ENCODE measurements at regions not wholly inside any gene's neighbourhood (a gene's known extent, or its start where the extent isn't known, plus 50 kb on each side); places are given as distances from the start of the nearest gene placed in this dataset.

DNA sequence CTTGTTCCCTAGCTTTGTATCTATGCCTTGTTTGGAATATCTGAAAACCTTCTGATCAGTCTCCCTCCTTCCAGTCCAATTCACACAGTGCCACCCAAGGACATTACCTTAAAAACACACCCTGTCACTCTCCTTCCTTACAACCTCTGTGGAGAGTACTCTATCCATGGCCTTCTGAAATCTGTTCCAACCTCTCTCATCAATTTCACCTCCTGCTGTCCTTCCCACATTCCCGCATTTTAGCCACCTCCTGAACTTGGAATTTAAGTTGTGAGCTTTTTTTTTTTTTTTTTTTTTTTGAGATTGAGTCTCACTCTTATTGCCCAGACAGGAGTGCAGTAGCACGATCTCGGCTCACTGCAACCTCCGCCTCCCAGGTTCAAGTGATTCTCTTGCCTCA is 824.8 kb downstream of the METTL15 start:
- TF ChIP-seq, protein P1, sequence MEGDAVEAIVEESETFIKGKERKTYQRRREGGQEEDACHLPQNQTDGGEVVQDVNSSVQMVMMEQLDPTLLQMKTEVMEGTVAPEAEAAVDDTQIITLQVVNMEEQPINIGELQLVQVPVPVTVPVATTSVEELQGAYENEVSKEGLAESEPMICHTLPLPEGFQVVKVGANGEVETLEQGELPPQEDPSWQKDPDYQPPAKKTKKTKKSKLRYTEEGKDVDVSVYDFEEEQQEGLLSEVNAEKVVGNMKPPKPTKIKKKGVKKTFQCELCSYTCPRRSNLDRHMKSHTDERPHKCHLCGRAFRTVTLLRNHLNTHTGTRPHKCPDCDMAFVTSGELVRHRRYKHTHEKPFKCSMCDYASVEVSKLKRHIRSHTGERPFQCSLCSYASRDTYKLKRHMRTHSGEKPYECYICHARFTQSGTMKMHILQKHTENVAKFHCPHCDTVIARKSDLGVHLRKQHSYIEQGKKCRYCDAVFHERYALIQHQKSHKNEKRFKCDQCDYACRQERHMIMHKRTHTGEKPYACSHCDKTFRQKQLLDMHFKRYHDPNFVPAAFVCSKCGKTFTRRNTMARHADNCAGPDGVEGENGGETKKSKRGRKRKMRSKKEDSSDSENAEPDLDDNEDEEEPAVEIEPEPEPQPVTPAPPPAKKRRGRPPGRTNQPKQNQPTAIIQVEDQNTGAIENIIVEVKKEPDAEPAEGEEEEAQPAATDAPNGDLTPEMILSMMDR (IDR thresholded peaks at IDR 0.05; ENCODE audit: control extremely low read depth, extremely low read depth, low read depth, missing control alignments) = no peak
- CTCF ChIA-PET = no interaction called here
- POLR2A ChIA-PET = no interaction called here
- no peak for DNase-seq (ENCODE audit: extremely low spot score)

DNA sequence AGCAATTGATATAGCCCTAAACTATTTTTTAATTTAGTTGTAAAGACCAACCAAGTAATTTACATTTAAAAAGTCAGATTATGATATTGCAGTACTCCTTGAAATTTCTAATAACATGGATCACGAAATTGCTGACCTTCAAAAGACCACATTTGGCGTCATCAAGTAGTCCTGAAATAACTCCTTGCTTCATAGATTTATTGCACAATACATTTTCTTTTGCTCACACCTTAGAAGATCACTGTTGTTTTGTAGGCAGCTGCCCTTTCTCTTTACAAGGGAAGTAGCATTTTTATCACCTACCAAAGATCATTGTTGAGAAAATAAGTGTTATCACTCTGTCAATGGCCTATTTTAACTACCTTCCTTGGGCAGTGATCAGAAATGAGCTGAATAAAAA is 815.8 kb downstream of the METTL15 start:
- DNase-seq (ENCODE audit: extremely low spot score) = no peak
- ChIA-PET CTCF (no interaction called here), POLR2A (no interaction called here)
- TF ChIP-seq, protein P1 (IDR thresholded peaks at IDR 0.05; ENCODE audit: control extremely low read depth, extremely low read depth, low read depth, missing control alignments) = no peak

DNA sequence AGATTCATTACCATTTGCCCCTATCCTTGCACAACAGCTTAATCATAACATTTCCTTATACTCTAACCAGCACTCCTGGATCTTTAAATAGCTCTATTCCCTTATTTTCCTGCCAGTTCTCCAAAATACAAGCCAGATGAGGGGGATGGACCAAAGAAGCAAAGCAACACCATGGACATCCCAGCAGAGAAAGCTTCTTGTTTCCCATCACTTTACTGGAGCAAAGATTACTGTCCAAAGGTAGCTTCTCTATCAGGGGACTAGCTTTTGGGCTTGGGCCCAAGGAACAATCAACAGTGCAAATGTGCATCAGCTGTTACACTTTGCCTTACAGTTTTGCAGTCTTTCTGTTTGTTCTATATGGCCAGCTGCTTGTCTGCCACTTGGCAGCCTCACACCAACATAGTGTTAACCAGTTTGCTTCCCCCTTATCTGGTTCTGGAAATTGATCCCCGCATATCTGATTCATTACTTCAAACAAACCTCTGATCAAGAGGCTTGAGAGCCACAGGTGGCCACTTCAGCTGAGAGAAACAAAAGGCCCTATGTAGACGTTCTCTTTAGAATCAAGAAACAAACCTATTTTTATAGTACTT is 814.3 kb downstream of the METTL15 start:
- ChIA-PET CTCF (interaction anchor here (1.1 to 1.2 kb wide), 2 partner anchors 13 to 14 kb away, joined by 3 read pairs; no protein-coding TSS in a partner anchor), POLR2A (no interaction called here)
- TF ChIP-seq, protein P1 (IDR thresholded peaks at IDR 0.05; ENCODE audit: control extremely low read depth, extremely low read depth, low read depth, missing control alignments) = no peak

DNA sequence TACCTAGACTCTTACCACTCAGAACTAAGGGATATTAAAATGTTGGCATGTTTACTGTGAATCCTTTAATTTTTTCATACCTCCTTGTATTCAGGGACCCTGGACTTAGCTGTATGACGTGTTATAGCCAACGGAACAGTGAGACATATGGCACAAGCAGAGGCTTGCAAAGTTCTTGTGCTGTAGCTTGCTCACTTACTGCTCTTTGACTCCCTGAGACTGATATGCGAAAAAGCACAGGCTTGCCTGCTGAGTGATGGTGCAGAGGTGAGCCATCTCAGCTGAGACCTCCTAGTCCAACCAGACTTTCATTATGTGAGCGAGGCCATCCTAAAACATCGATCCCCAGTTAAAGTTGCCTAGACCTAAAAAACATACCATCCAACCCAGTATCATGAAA is 811.0 kb downstream of the METTL15 start:
- POLR2A ChIA-PET = no interaction called here
- TF ChIP-seq, protein P1 (IDR thresholded peaks at IDR 0.05; ENCODE audit: control extremely low read depth, extremely low read depth, low read depth, missing control alignments) = no peak
- CTCF ChIA-PET = interaction anchor here (1.7 to 1.8 kb wide), 2 partner anchors 10 to 22 kb away, joined by 4 to 6 read pairs; no protein-coding TSS in a partner anchor
- no peak for DNase-seq (ENCODE audit: extremely low spot score)

More for the DNA sequence above, 814.3 kb downstream of the METTL15 start:
- DNase-seq (ENCODE audit: extremely low spot score) = no peak

DNA sequence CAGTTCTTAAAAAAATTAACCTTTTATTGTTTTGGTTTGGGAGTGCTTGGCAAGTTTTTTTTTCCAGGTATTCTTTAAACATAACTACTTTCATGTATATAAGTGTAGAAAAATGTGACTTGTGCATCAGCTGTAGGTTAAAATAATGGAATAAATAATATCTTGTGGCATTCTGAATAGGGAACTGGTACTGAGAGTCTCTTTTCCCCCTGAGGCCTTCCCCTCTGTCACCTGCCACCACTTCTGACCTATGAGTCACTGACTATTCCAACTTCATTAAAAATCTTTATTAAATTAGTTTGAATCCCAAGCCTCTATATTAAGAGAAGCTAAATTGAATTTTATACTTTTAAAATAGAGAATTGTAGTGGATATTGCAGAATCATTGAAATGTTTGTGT is 805.7 kb downstream of the METTL15 start:
- DNase-seq (ENCODE audit: extremely low spot score) = no peak
- TF ChIP-seq, protein P1 (IDR thresholded peaks at IDR 0.05; ENCODE audit: control extremely low read depth, extremely low read depth, low read depth, missing control alignments) = no peak
- POLR2A ChIA-PET = no interaction called here
- CTCF ChIA-PET = no interaction called here

DNA sequence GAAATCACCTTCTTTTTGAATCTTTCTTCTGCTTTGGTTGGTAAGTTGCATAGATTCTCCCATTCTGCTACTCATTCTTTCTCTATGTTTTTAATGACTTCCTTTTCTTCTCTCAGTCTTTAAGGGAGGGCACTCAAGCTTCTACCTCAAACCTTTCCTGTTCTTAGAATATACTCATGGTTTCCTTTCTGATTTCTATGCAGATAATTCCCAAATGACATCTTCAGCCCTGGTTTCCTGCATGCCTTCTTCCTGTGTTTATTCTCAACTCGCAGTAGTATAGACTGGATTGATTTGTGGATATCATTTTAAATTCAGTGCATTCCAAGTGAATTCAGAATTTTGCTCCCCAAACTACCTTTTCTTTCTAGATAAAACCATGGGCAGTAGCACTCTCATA is 803.6 kb downstream of the METTL15 start:
- DNase-seq (ENCODE audit: extremely low spot score) = no peak
- ChIA-PET CTCF (no interaction called here), POLR2A (no interaction called here)
- TF ChIP-seq, protein P1 (IDR thresholded peaks at IDR 0.05; ENCODE audit: control extremely low read depth, extremely low read depth, low read depth, missing control alignments) = no peak

Data from GM10248 (cell line).